OCI-LY3 (cell line): ENCODE measurements at regions not wholly inside any gene's neighbourhood (a gene's known extent, or its start where the extent isn't known, plus 50 kb on each side); places are given as distances from the start of the nearest gene placed in this dataset.

Experiments used
- H2AFZ ChIP-seq: fragments of 200-600, 300-600 bp; shearing (Covaris generic); 2 replicates; pipeline ENCODE4 v1.6.0; 2014; ENCODE audit warnings: antibody characterized with exemption, low read depth, low read length
- H3K27ac ChIP-seq: fragments of 200-600, 300-600 bp; sonication (generic); 2 replicates; pipeline ENCODE4 v1.5.1; 2014; ENCODE audit warnings: mild to moderate bottlenecking, low read length, moderate library complexity, mixed read lengths
- H3K27me3 ChIP-seq: fragments of 200-600, 300-600 bp; sonication (generic); 2 replicates; pipeline ENCODE4 v1.6.1; 2014; ENCODE audit warnings: low read depth, low read length, mixed read lengths
- H3K36me3 ChIP-seq: fragments of 200-600, 300-600 bp; sonication (generic); replicated peaks from 2 replicates; pipeline ENCODE3; 2014; ENCODE audit warnings: low read depth, low read length, mixed read lengths
- H3K4me1 ChIP-seq: fragments of 300-600, 200-600 bp; sonication (generic); 2 replicates; pipeline ENCODE4 v1.6.1; 2014; ENCODE audit warnings: low read length, mixed read lengths
- H3K4me2 ChIP-seq: fragments of 200-600, 300-600 bp; sonication (generic); 2 replicates; pipeline ENCODE4 v1.6.1; 2014; ENCODE audit warnings: low read length, mixed read lengths
- H3K4me3 ChIP-seq: fragments of 300-600, 200-600 bp; sonication (generic); 2 replicates; pipeline ENCODE4 v1.5.1; 2014; ENCODE audit warnings: antibody characterized with exemption, mild to moderate bottlenecking, low read length, moderate library complexity
- H3K79me2 ChIP-seq: fragments of 300-600, 200-600 bp; shearing (Covaris generic); 2 replicates; pipeline ENCODE4 v1.6.1; 2014; ENCODE audit warnings: mild to moderate bottlenecking, low read length, mixed read lengths
- H3K9ac ChIP-seq: fragments of 300-600, 200-600 bp; shearing (Covaris generic); 2 replicates; pipeline ENCODE4 v1.6.0; 2014; ENCODE audit warnings: mild to moderate bottlenecking, low read length, moderate library complexity
- H3K9me3 ChIP-seq: fragments of 200-600, 300-600 bp; shearing (Covaris generic); 2 replicates; pipeline ENCODE4 v1.6.1; 2014; ENCODE audit warnings: low read length, mixed read lengths; ENCODE audit not compliant: insufficient read depth
- H4K20me1 ChIP-seq: fragments of 200-600, 300-600 bp; sonication (generic); 2 replicates; pipeline ENCODE4 v1.6.1; 2016; ENCODE audit warnings: low read length, mixed read lengths; ENCODE audit not compliant: insufficient read depth
- EZH2phosphoT487 ChIP-seq: fragments of 200-600 bp; shearing (Covaris generic); IDR thresholded peaks from 2 replicates; pipeline ENCODE4 v1.6.1; 2018; ENCODE audit warnings: antibody characterized with exemption, mixed run types, low read depth
- TF ChIP-seq, protein P1 (sequence below): fragments of 200-600, 300-600 bp; sonication (generic); IDR thresholded peaks from 2 replicates; pipeline ENCODE4 v1.5.1; 2014; ENCODE audit warnings: antibody characterized with exemption, low read length, low read depth

DNA sequence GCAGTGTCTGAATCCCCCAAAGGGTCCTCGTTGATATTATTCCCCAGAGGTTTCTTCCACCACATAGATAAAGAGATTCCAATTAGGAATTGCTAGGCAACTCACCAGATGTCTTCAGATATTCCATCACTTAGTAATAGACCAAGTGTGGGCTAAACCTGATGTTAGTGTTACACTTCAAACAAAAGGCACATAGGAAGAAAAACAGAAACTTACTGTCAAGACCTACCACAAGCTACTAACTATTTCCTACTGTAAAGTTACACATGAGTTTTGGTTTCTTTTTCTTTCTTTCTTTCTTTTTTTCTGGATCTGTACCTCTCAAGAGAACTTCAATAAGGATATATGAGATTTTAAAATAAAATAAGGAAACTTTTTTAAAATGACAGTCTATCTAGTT, 879.1 kb upstream of the NEGR1 start:
- H3K9me3 ChIP-seq: no peaks in the 10 kb centered on the region
- no peaks in the 10 kb centered on the region for H3K27me3 ChIP-seq
- TF ChIP-seq, protein P1, sequence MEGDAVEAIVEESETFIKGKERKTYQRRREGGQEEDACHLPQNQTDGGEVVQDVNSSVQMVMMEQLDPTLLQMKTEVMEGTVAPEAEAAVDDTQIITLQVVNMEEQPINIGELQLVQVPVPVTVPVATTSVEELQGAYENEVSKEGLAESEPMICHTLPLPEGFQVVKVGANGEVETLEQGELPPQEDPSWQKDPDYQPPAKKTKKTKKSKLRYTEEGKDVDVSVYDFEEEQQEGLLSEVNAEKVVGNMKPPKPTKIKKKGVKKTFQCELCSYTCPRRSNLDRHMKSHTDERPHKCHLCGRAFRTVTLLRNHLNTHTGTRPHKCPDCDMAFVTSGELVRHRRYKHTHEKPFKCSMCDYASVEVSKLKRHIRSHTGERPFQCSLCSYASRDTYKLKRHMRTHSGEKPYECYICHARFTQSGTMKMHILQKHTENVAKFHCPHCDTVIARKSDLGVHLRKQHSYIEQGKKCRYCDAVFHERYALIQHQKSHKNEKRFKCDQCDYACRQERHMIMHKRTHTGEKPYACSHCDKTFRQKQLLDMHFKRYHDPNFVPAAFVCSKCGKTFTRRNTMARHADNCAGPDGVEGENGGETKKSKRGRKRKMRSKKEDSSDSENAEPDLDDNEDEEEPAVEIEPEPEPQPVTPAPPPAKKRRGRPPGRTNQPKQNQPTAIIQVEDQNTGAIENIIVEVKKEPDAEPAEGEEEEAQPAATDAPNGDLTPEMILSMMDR: no peak
- TF ChIP-seq EZH2phosphoT487: no peak
- H3K79me2 ChIP-seq: no peaks in the 10 kb centered on the region
- H3K4me1 ChIP-seq: no peaks in the 10 kb centered on the region
- no peak overlapping the region for H3K4me2 ChIP-seq
- no peak overlapping the region for H3K9ac ChIP-seq
- H3K36me3 ChIP-seq: no peaks in the 10 kb centered on the region
- no peaks in the 10 kb centered on the region for H4K20me1 ChIP-seq
- no peak overlapping the region for H2AFZ ChIP-seq
- H3K4me3 ChIP-seq: no peak overlapping the region
- H3K27ac ChIP-seq: no peak overlapping the region

DNA sequence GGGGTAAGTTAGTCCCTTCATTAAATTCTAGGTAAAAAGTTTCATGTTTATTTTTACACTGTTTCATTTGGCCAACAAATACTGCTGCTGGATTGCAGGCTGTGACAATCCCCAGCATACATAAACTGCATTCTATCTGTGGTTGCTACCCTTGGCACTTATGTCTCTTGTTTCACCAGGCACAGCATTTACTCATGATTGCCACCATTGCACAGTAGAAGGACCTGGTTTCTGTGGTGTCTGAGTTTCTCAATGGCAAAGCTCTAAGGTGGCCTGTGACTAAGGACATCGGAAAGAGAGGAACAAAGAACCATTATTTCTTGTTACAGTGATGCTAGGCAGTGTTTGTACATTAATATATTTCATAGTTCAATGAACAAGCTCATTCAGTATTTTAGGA, 878.4 kb upstream of the NEGR1 start:
- no peaks in the 10 kb centered on the region for H4K20me1 ChIP-seq
- no peaks in the 10 kb centered on the region for H3K9me3 ChIP-seq
- no peak overlapping the region for H3K4me2 ChIP-seq
- H2AFZ ChIP-seq: no peak overlapping the region
- no peaks in the 10 kb centered on the region for H3K4me1 ChIP-seq
- no peak overlapping the region for H3K4me3 ChIP-seq
- H3K79me2 ChIP-seq: no peaks in the 10 kb centered on the region
- H3K36me3 ChIP-seq: no peaks in the 10 kb centered on the region
- no peak overlapping the region for H3K27ac ChIP-seq
- H3K9ac ChIP-seq: no peak overlapping the region
- TF ChIP-seq EZH2phosphoT487: no peak
- TF ChIP-seq, protein P1: no peak
- no peaks in the 10 kb centered on the region for H3K27me3 ChIP-seq

DNA sequence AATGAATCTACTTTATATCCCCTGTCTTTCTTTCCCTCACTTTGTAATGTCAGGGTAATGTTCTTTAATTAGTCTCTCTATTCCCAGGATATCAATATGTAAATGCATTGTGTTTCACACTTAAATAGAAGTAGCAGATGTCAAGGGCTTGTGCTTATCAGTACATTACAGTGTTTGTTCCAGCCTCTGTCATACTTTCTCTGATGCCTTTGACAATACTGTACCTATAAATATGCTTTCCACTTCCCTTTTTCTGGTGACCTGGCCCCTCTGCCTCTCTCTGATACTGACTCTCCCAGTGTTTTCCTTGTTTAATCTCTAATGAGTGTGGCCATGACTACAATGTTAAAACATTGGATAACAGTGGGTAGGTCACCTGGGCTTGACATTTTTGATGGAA, 862.0 kb upstream of the NEGR1 start:
- no peaks in the 10 kb centered on the region for H3K27me3 ChIP-seq
- no peak overlapping the region for H3K4me2 ChIP-seq
- no peaks in the 10 kb centered on the region for H3K36me3 ChIP-seq
- no peaks in the 10 kb centered on the region for H3K9me3 ChIP-seq
- H3K4me3 ChIP-seq: no peak overlapping the region
- H3K4me1 ChIP-seq: no peaks in the 10 kb centered on the region
- no peak overlapping the region for H3K27ac ChIP-seq
- no peak overlapping the region for H2AFZ ChIP-seq
- no peaks in the 10 kb centered on the region for H4K20me1 ChIP-seq
- H3K79me2 ChIP-seq: no peaks in the 10 kb centered on the region
- H3K9ac ChIP-seq: no peak overlapping the region
- TF ChIP-seq EZH2phosphoT487: no peak
- TF ChIP-seq, protein P1: no peak

DNA sequence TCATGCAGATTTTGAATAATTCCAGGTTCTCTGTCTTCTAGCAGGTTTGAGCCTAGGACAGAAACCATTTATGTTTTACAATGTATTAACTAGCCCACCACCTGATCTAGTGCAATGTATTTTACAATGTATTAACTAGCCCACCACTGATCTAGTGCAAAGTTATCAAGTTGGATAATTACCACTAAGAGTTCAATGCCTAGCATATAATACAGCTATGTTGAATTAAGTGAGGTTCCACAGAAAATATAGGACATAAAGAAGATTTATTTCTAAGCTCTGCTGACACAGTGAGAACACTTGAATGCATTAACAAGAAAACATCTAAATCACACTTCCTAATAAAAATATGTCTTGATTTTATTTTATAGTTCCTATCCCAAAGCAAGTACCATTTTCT, 854.6 kb upstream of the NEGR1 start:
- H3K27me3 ChIP-seq: no peaks in the 10 kb centered on the region
- TF ChIP-seq, protein P1: no peak
- no peak for TF ChIP-seq EZH2phosphoT487
- H3K36me3 ChIP-seq: no peaks in the 10 kb centered on the region
- no peaks in the 10 kb centered on the region for H4K20me1 ChIP-seq
- no peak overlapping the region for H3K4me3 ChIP-seq
- no peaks in the 10 kb centered on the region for H3K79me2 ChIP-seq
- H3K9me3 ChIP-seq: no peaks in the 10 kb centered on the region
- no peak overlapping the region for H3K27ac ChIP-seq
- no peak overlapping the region for H2AFZ ChIP-seq
- H3K9ac ChIP-seq: no peak overlapping the region
- H3K4me1 ChIP-seq: no peaks in the 10 kb centered on the region
- H3K4me2 ChIP-seq: no peak overlapping the region
